Heart left ventricle (tissue), 16 donors: ENCODE measurements at regions not wholly inside any gene's neighbourhood (a gene's known extent, or its start where the extent isn't known, plus 50 kb on each side); places are given as distances from the start of the nearest gene placed in this dataset.

Source experiments
- ATAC-seq, 4 donors: fragments of 200-7000 bp; cut with Tn5 transposase; one replicate each; pipeline ENCODE4 v1.9.1; 2020 to 2022; ENCODE audit warnings: moderate library complexity in 4 of 4, mild to moderate bottlenecking in 3 of 4, moderate number of reproducible peaks in 1 of 4
- DNase-seq, 5 donors: peaks; one replicate each; pipeline ENCODE4 v3.0.0-alpha.2; 2020
- H3K27ac ChIP-seq, 12 donors: fragments of 200-600 bp; sonication (generic) in 4 of 12; one replicate each; pipeline versions ENCODE4 v1.5.0 to v1.8.0; 2016 to 2022; ENCODE audit warnings: mild to moderate bottlenecking in 2 of 12
- H3K27me3 ChIP-seq, 9 donors: fragments of 200-600 bp; sonication (generic) in 2 of 9; one replicate each; pipeline versions ENCODE4 v1.5.1 to v1.8.0; 2016 to 2022; ENCODE audit warnings: mild to moderate bottlenecking in 3 of 9
- H3K36me3 ChIP-seq, 9 donors: fragments of 200-600 bp; sonication (generic) in 2 of 9; one replicate each; pipeline versions ENCODE4 v1.5.0 to v1.8.0; 2018 to 2022; ENCODE audit warnings: mild to moderate bottlenecking in 2 of 9
- H3K4me1 ChIP-seq, 12 donors: fragments of 200-600 bp; sonication (generic) in 4 of 12; one replicate each; pipeline versions ENCODE4 v1.5.0 to v1.8.0; 2016 to 2022; ENCODE audit warnings: mild to moderate bottlenecking in 3 of 12
- H3K4me3 ChIP-seq, 12 donors: fragments of 200-600 bp; sonication (generic) in 4 of 12; one replicate each; pipeline versions ENCODE4 v1.5.0 to v1.8.0; 2017 to 2022; ENCODE audit warnings: mild to moderate bottlenecking in 9 of 12, moderate library complexity in 4 of 12
- H3K9me3 ChIP-seq, 12 donors: fragments of 200-600 bp; sonication (generic) in 4 of 12; one replicate each; pipeline versions ENCODE4 v1.5.0 to v1.8.0; 2016 to 2022; ENCODE audit warnings: mild to moderate bottlenecking in 1 of 12
- CTCF ChIP-seq, 12 donors: fragments of 200-600 bp; sonication (generic) in 4 of 12; IDR thresholded peaks; one replicate each; pipeline versions ENCODE4 v1.5.0 to v1.8.0; 2018 to 2022; ENCODE audit warnings: antibody characterized with exemption in 12 of 12, mild to moderate bottlenecking in 5 of 12
- POLR2A ChIP-seq, 2 donors: fragments of 450-650 bp; IDR thresholded peaks; one replicate each; pipeline ENCODE4 v1.6.1; 2017; ENCODE audit warnings: antibody characterized with exemption in 2 of 2, mild to moderate bottlenecking in 2 of 2, moderate library complexity in 2 of 2
- WGBS, 4 donors: extraction: QIAGEN DNeasy Blood & Tissue Kit in 2 of 4; methylation state at CpG; one replicate each; pipeline versions ENCODE4 v1.1.5 to v1.1.7; 2013 to 2018; 5-methylcytosine and 5-hydroxymethylcytosine counted together
- intact Hi-C, 10 donors: fragments of 100-400 bp; cut with DNase I; formaldehyde crosslinking; loops; one replicate each; pipeline versions ENCODE4 v1.11.1 to v1.14.2; 2022
- donor health status: ischemic (EF 13 %, LVEDD 7.1; RV severe dilation, severe dysfunction).
- donor health status: healthy with polysubstance abuse.
- donor health status: DM: no; HTN: yes; CAD: no.
- donor health status: DM: no; HTN: no; CAD: no.
- donor health status: ischemic (EF 25% LVEDD 6.9; RV normal size, moderate dysfunction).
- donor health status: ischemic (EF 25% LVEDD 5.7; RV mildly dilated, moderate dysfunction).
- donor health status: healthy.
- donor health status: DM: yes; HTN: yes; CAD: no.
- donor health status: ischemic (EF 35%, LVEDD 5.7; RV mildly dilated, moderate dysfunction).
- donor health status: nonischemic (EF 11% LVEDD 7.7; RV severe dilation, severe dysfunction).
- donor health status: DM: yes; HTN: yes; CAD: no.
- donor health status: PGD.
- donor health status: ischemic (EF 29% LVEDD 5.4; RV normal size, mild dysfunction).
- donor health status: nonischemic (EF 23%, LVEDD 6.1; RV moderate dilation, normal function).

- Histone ChIP-seq H3K27ac (no peak overlapping the region), H3K9me3 (no peaks in the 10 kb centered on the region), H3K27me3 (no peaks in the 10 kb centered on the region), H3K4me1 (no peaks in the 10 kb centered on the region), H3K4me3 (no peak overlapping the region), H3K36me3 (no peaks in the 10 kb centered on the region)
- intact Hi-C loops = no loop called here
- WGBS, 4 donors = 31 to 88% (median 48%) methylated on average over 1 to 3 of the region's 3 CpGs
- TF ChIP-seq POLR2A (IDR thresholded peaks at IDR 0.05) (no peak), CTCF (IDR thresholded peaks at IDR 0.05) (no peak)
- ATAC-seq (no peak), DNase-seq (no peak)
These were observed 95.6 kb downstream of the RRAGB start for GRCh38 chrX:55813150-55813549.

- intact Hi-C loops = no loop called here
- Histone ChIP-seq H3K27me3 (no peaks in the 10 kb centered on the region), H3K9me3 (no peaks in the 10 kb centered on the region), H3K27ac (no peak overlapping the region), H3K36me3 (no peaks in the 10 kb centered on the region), H3K4me1 (no peaks in the 10 kb centered on the region), H3K4me3 (no peak overlapping the region)
- ATAC-seq (no peak), DNase-seq (no peak)
- TF ChIP-seq POLR2A (IDR thresholded peaks at IDR 0.05) = no peak
These were observed 98.0 kb downstream of the RRAGB start for GRCh38 chrX:55815546-55815945.

GRCh38 chrX:55816023-55816422, 98.5 kb downstream of the RRAGB start:
- no peaks in the 10 kb centered on the region for H3K9me3 ChIP-seq
- intact Hi-C loops = no loop called here
- H3K4me1 ChIP-seq = no peaks in the 10 kb centered on the region
- DNase-seq = no peak
- H3K4me3 ChIP-seq = no peak overlapping the region
- TF ChIP-seq CTCF (IDR thresholded peaks at IDR 0.05) (no peak), POLR2A (IDR thresholded peaks at IDR 0.05) (no peak)
- no peak overlapping the region for H3K27ac ChIP-seq
- 38 to 62% (median 54%) methylated on average over 2 of the region's 2 CpGs for WGBS, 4 donors
- no peaks in the 10 kb centered on the region for H3K27me3 ChIP-seq
- ATAC-seq = no peak
- H3K36me3 ChIP-seq = no peaks in the 10 kb centered on the region

- ATAC-seq = no peak
- no peaks in the 10 kb centered on the region for H3K36me3 ChIP-seq
- no peaks in the 10 kb centered on the region for H3K27me3 ChIP-seq
- no peak overlapping the region for H3K4me3 ChIP-seq
- H3K9me3 ChIP-seq = peaks cover 0 to 10% (median 0%) of the 10 kb centered on the region in 12 donors
- DNase-seq = no peak
- intact Hi-C loops = no loop called here
- TF ChIP-seq POLR2A (IDR thresholded peaks at IDR 0.05) = no peak
- TF ChIP-seq CTCF (IDR thresholded peaks at IDR 0.05) = no peak
- H3K27ac ChIP-seq = no peak overlapping the region
- no peaks in the 10 kb centered on the region for H3K4me1 ChIP-seq
- 33 to 90% (median 80%) methylated on average over 1 to 3 of the region's 3 CpGs for WGBS, 4 donors
These were observed 101.3 kb downstream of the RRAGB start for GRCh38 chrX:55818673-55819375.

- WGBS, 4 donors = 52 to 93% (median 72%) methylated on average over 2 of the region's 2 CpGs; no CpG with 5 or more reads in 1 of the 4 donors
- intact Hi-C loops = no loop called here
These were observed 121.9 kb downstream of the RRAGB start for GRCh38 chrX:55839485-55839884.

More at GRCh38 chrX:55839485-55839884, 121.9 kb downstream of the RRAGB start:
- Histone ChIP-seq H3K36me3 (no peaks in the 10 kb centered on the region), H3K27me3 (no peaks in the 10 kb centered on the region), H3K27ac (no peak overlapping the region), H3K4me3 (no peak overlapping the region), H3K4me1 (no peaks in the 10 kb centered on the region), H3K9me3 (peaks cover 0 to 5% (median 0%) of the 10 kb centered on the region in 12 donors)
- DNase-seq = no peak
- TF ChIP-seq POLR2A (IDR thresholded peaks at IDR 0.05) (no peak), CTCF (IDR thresholded peaks at IDR 0.05) (no peak)
- no peak for ATAC-seq
